ENCODE measurements at regions not wholly inside any gene's neighbourhood (a gene's known extent, or its start where the extent isn't known, plus 50 kb on each side); places are given as distances from the start of the nearest gene placed in this dataset.
"Not testable (repeated sequence)": the region's sequence is repeated elsewhere in the genome, so short reads cannot be mapped to it uniquely, and the experiment has no call there.

DNA sequence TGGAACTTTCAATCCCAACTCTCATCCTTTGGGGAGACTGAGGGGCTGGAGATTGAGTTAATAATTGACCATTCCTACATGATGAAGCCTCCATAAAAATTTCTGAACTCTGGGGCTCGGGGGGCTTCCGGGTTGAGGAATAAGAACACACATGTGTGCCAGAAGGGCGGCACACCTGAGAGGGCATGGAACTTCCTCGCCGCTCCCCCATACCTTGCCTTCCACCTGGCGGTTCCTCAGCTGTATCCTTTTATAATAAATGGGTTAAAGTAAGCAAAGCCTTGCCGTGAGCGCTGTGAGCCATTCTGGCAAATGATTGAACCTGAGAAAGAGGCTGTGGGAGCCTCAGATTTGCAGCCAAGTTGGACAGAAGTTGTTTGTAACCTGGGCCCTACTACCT is 164.8 kb downstream of the LY86 start:
- no peak overlapping the region for H2BK120ac ChIP-seq (ENCODE audit: low read depth, low read length)
- no peak overlapping the region for H3K4me3 ChIP-seq (ENCODE audit: low read length)
- H2BK5ac ChIP-seq (ENCODE audit: low read length) = no peak overlapping the region
- no peak overlapping the region for H3K27ac ChIP-seq (ENCODE audit: low read depth, low read length)
- no peak overlapping the region for H3K23ac ChIP-seq (ENCODE audit: low read length)
- H3K4ac ChIP-seq (ENCODE audit: low read depth, low read length) = no peak overlapping the region
- no peak overlapping the region for H2BK15ac ChIP-seq (replicated peaks; ENCODE audit: low read depth)
- no peaks in the 10 kb centered on the region for H3K27me3 ChIP-seq (ENCODE audit: insufficient read depth, low read length, poor library complexity)
- H3K79me2 ChIP-seq (ENCODE audit: control insufficient read depth, insufficient read depth, low read length) = no peaks in the 10 kb centered on the region
- H3K56ac ChIP-seq (ENCODE audit: low read length) = no peak overlapping the region
- H3K18ac ChIP-seq (ENCODE audit: low read length) = no peak overlapping the region
- DNase-seq = no peak
- no peak overlapping the region for H2AK5ac ChIP-seq (ENCODE audit: low read length)
- no peak overlapping the region for H3K4me2 ChIP-seq (ENCODE audit: low read length)
- no peaks in the 10 kb centered on the region for H3K36me3 ChIP-seq (ENCODE audit: control insufficient read depth, insufficient read depth, low read length)
- no peak overlapping the region for H3K9ac ChIP-seq (ENCODE audit: low read length)
- no peaks in the 10 kb centered on the region for H3K4me1 ChIP-seq (ENCODE audit: control insufficient read depth, low read depth, low read length)
- no peak overlapping the region for H4K5ac ChIP-seq (ENCODE audit: low read length)
- H4K8ac ChIP-seq (ENCODE audit: low read depth, low read length) = no peak overlapping the region
- no peaks in the 10 kb centered on the region for H3K79me1 ChIP-seq (ENCODE audit: low read length)
- no CpG with 5 or more reads among the region's 8 CpGs for WGBS (ENCODE audit: extremely low coverage, insufficient coverage, low lambda C conversion rate)

DNA sequence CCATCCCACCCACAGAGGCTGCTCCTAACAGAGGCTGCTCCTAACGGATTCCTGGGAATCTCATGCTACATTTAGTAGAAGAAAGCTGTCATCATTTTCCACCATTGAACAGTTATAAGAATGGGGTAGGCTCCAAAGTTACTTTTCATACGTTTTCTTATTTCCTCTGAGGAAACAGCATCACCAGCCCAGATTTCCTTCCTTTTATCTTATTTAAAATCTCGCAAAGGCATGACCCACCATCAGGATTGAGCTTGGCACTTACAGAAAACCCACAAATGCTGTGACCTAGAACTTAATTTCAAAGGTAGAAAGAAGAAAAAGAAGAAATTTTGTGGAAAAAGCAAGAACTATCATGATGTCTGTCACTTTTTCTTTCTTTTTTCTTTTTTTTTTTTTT is 168.0 kb downstream of the LY86 start:
- H3K79me1 ChIP-seq (ENCODE audit: low read length) = no peaks in the 10 kb centered on the region
- H3K27me3 ChIP-seq (ENCODE audit: insufficient read depth, low read length, poor library complexity) = no peaks in the 10 kb centered on the region
- WGBS (ENCODE audit: extremely low coverage, insufficient coverage, low lambda C conversion rate) = no CpG with 5 or more reads among the region's 3 CpGs
- H3K4ac ChIP-seq (ENCODE audit: low read depth, low read length) = no peak overlapping the region
- H2BK15ac ChIP-seq (replicated peaks; ENCODE audit: low read depth) = no peak overlapping the region
- H3K4me3 ChIP-seq (ENCODE audit: low read length) = no peak overlapping the region
- DNase-seq = no peak
- H2BK5ac ChIP-seq (ENCODE audit: low read length) = no peak overlapping the region
- no peaks in the 10 kb centered on the region for H3K4me1 ChIP-seq (ENCODE audit: control insufficient read depth, low read depth, low read length)
- no peaks in the 10 kb centered on the region for H3K36me3 ChIP-seq (ENCODE audit: control insufficient read depth, insufficient read depth, low read length)
- no peak overlapping the region for H3K56ac ChIP-seq (ENCODE audit: low read length)
- H3K4me2 ChIP-seq (ENCODE audit: low read length) = no peak overlapping the region
- no peak overlapping the region for H4K8ac ChIP-seq (ENCODE audit: low read depth, low read length)
- no peak overlapping the region for H3K27ac ChIP-seq (ENCODE audit: low read depth, low read length)
- H3K79me2 ChIP-seq (ENCODE audit: control insufficient read depth, insufficient read depth, low read length) = no peaks in the 10 kb centered on the region
- no peak overlapping the region for H2BK120ac ChIP-seq (ENCODE audit: low read depth, low read length)
- no peak overlapping the region for H2AK5ac ChIP-seq (ENCODE audit: low read length)
- no peak overlapping the region for H4K5ac ChIP-seq (ENCODE audit: low read length)
- no peak overlapping the region for H3K9ac ChIP-seq (ENCODE audit: low read length)
- H3K23ac ChIP-seq (ENCODE audit: low read length) = no peak overlapping the region
- H3K18ac ChIP-seq (ENCODE audit: low read length) = no peak overlapping the region

DNA sequence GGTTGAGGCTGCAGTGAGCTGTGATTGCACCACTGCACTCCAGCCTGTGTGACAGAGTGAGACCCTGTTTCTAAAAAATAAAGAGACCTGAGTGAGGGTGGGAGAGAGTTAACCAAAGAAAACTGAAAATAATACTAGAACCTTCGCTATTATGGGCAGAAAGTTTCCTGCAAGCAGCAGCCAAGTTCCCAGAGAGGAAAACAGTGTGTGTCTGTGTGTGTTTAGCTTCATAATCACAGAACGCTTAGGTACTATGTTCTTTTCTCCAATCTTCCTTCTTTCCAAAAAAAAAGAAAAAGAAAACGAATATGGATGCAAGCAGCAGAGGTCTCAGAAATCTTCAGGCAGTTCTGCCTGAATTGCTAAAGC is 170.0 kb downstream of the LY86 start:
- H4K8ac ChIP-seq (ENCODE audit: low read depth, low read length) = no peak overlapping the region
- no peak overlapping the region for H3K27ac ChIP-seq (ENCODE audit: low read depth, low read length)
- H2AK5ac ChIP-seq (ENCODE audit: low read length) = no peak overlapping the region
- no CpG with 5 or more reads among the region's 3 CpGs for WGBS (ENCODE audit: extremely low coverage, insufficient coverage, low lambda C conversion rate)
- no peak overlapping the region for H2BK120ac ChIP-seq (ENCODE audit: low read depth, low read length)
- no peak overlapping the region for H3K4ac ChIP-seq (ENCODE audit: low read depth, low read length)
- H3K36me3 ChIP-seq (ENCODE audit: control insufficient read depth, insufficient read depth, low read length) = no peaks in the 10 kb centered on the region
- H3K79me2 ChIP-seq (ENCODE audit: control insufficient read depth, insufficient read depth, low read length) = no peaks in the 10 kb centered on the region
- no peak overlapping the region for H3K18ac ChIP-seq (ENCODE audit: low read length)
- H3K9ac ChIP-seq (ENCODE audit: low read length) = no peak overlapping the region
- no peak overlapping the region for H3K23ac ChIP-seq (ENCODE audit: low read length)
- H2BK5ac ChIP-seq (ENCODE audit: low read length) = no peak overlapping the region
- H3K4me3 ChIP-seq (ENCODE audit: low read length) = no peak overlapping the region
- H3K4me1 ChIP-seq (ENCODE audit: control insufficient read depth, low read depth, low read length) = no peaks in the 10 kb centered on the region
- H3K27me3 ChIP-seq (ENCODE audit: insufficient read depth, low read length, poor library complexity) = no peaks in the 10 kb centered on the region
- no peak overlapping the region for H3K56ac ChIP-seq (ENCODE audit: low read length)
- DNase-seq = no peak
- no peak overlapping the region for H3K4me2 ChIP-seq (ENCODE audit: low read length)
- H2BK15ac ChIP-seq (replicated peaks; ENCODE audit: low read depth) = no peak overlapping the region
- H4K5ac ChIP-seq (ENCODE audit: low read length) = no peak overlapping the region
- H3K79me1 ChIP-seq (ENCODE audit: low read length) = no peaks in the 10 kb centered on the region

DNA sequence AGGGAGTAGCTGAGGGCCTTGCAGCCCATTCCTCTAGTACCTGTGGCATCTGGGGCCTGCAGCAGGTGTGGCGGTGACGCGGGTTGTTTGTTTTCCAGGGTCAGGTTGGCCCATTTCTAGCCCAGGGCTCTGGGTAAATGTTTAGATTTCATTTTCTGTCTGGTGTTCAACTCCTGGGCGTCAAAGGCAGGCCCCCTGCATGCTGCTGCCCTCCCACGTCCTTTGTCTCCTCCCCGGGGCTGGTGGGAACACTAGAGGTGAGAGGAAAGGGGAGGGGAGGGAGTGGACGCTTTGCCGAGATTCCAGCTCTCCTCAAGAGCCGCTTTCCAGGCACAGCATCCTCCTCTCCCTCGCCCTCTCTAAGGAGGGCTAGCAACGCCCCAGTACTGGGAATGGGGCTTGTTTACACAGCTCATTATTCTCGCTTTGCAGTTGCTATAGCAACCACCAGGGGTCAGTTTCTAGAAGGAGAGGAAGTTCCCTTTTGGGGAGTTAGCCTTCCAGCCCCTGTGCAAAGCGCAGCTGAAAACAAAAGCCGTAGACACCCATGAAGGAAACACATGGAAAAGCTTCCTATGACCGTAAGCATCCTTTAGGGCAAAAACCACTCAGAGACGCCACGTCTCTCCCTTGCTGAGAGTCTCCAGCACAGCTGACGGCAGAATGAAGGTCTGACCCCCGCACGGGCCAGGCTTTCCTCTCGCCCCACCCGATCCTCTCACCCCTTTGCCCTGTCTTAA is 170.6 kb downstream of the LY86 start:
- H4K5ac ChIP-seq (ENCODE audit: low read length) = no peak overlapping the region
- DNase-seq = peak; percentile 94

DNA sequence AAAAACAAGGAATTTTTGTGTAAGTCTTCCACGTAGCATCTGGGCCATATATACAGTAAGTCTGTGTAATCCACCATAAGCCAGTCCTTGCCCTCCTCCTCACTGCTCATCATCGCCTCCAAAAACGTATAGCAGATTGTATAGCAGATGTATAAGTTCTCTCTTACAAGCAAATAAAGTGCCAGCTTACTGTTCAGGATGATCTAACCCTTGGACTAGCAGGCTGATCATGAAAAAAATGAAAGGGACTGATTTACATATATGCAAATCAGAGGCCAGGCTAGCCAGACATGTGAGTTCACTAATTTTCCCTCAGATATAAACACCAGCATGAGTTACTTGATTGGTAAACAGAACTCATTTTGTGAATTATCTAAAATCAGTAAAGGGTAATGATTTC is 171.5 kb downstream of the LY86 start:
- Histone ChIP-seq H3K18ac (ENCODE audit: low read length) (no peak overlapping the region), H3K27ac (ENCODE audit: low read depth, low read length) (no peak overlapping the region), H3K4me3 (ENCODE audit: low read length) (no peak overlapping the region), H2BK5ac (ENCODE audit: low read length) (no peak overlapping the region), H3K56ac (ENCODE audit: low read length) (no peak overlapping the region), H3K23ac (ENCODE audit: low read length) (no peak overlapping the region), H3K36me3 (ENCODE audit: control insufficient read depth, insufficient read depth, low read length) (no peaks in the 10 kb centered on the region), H3K79me2 (ENCODE audit: control insufficient read depth, insufficient read depth, low read length) (no peaks in the 10 kb centered on the region), H4K8ac (ENCODE audit: low read depth, low read length) (no peak overlapping the region), H4K5ac (ENCODE audit: low read length) (no peak overlapping the region), H2BK120ac (ENCODE audit: low read depth, low read length) (no peak overlapping the region), H3K9ac (ENCODE audit: low read length) (no peak overlapping the region), H3K4ac (ENCODE audit: low read depth, low read length) (no peak overlapping the region), H3K4me2 (ENCODE audit: low read length) (no peak overlapping the region), H2AK5ac (ENCODE audit: low read length) (no peak overlapping the region), H3K79me1 (ENCODE audit: low read length) (no peaks in the 10 kb centered on the region), H3K27me3 (ENCODE audit: insufficient read depth, low read length, poor library complexity) (no peaks in the 10 kb centered on the region), H3K4me1 (ENCODE audit: control insufficient read depth, low read depth, low read length) (no peaks in the 10 kb centered on the region), H2BK15ac (replicated peaks; ENCODE audit: low read depth) (no peak overlapping the region)
- WGBS (ENCODE audit: extremely low coverage, insufficient coverage, low lambda C conversion rate) = no CpG with 5 or more reads among the region's 3 CpGs
- no peak for DNase-seq

More for the DNA sequence above, 170.6 kb downstream of the LY86 start:
- peak overlapping the region; percentile 85 for H3K56ac ChIP-seq (ENCODE audit: low read length)
- H3K79me1 ChIP-seq (ENCODE audit: low read length) = no peaks in the 10 kb centered on the region
- peak overlapping the region; percentile 44 for H3K9ac ChIP-seq (ENCODE audit: low read length)
- H2AK5ac ChIP-seq (ENCODE audit: low read length) = no peak overlapping the region
- H3K79me2 ChIP-seq (ENCODE audit: control insufficient read depth, insufficient read depth, low read length) = no peaks in the 10 kb centered on the region
- H2BK120ac ChIP-seq (ENCODE audit: low read depth, low read length) = no peak overlapping the region
- H3K27me3 ChIP-seq (ENCODE audit: insufficient read depth, low read length, poor library complexity) = no peaks in the 10 kb centered on the region
- no peaks in the 10 kb centered on the region for H3K36me3 ChIP-seq (ENCODE audit: control insufficient read depth, insufficient read depth, low read length)
- no CpG with 5 or more reads among the region's 22 CpGs for WGBS (ENCODE audit: extremely low coverage, insufficient coverage, low lambda C conversion rate)
- H2BK15ac ChIP-seq (replicated peaks; ENCODE audit: low read depth) = no peak overlapping the region
- no peaks in the 10 kb centered on the region for H3K4me1 ChIP-seq (ENCODE audit: control insufficient read depth, low read depth, low read length)
- no peak overlapping the region for H3K4ac ChIP-seq (ENCODE audit: low read depth, low read length)
- no peak overlapping the region for H4K8ac ChIP-seq (ENCODE audit: low read depth, low read length)
- no peak overlapping the region for H3K4me3 ChIP-seq (ENCODE audit: low read length)
- H2BK5ac ChIP-seq (ENCODE audit: low read length) = no peak overlapping the region
- H3K23ac ChIP-seq (ENCODE audit: low read length) = no peak overlapping the region
- no peak overlapping the region for H3K18ac ChIP-seq (ENCODE audit: low read length)
- H3K4me2 ChIP-seq (ENCODE audit: low read length) = peak overlapping the region; percentile 56
- H3K27ac ChIP-seq (ENCODE audit: low read depth, low read length) = no peak overlapping the region

DNA sequence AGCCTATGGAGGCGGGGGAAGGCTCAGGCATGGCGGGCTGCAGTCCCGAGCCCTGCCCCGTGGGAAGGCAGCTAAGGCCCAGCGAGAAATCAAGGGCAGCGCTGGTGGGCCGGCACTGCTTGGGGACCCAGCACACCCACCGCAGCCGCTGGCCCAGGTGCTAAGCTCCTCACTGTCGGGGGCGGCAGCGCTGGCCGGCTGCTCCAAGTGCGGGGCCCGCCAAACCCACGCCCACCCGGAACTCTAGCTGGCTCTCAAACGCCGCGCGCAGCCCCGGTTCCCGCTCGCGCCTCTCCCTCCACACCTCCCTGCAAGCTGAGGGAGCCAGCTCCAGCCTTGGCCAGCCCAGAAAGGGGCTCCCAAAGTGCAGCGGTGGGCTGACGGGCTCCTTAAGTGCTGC is 174.0 kb downstream of the LY86 start:
- H3K36me3 ChIP-seq (ENCODE audit: control insufficient read depth, insufficient read depth, low read length); DNase-seq; H3K27ac ChIP-seq (ENCODE audit: low read depth, low read length); H3K4ac ChIP-seq (ENCODE audit: low read depth, low read length); H3K79me2 ChIP-seq (ENCODE audit: control insufficient read depth, insufficient read depth, low read length); H2AK5ac ChIP-seq (ENCODE audit: low read length); H3K9ac ChIP-seq (ENCODE audit: low read length); H3K79me1 ChIP-seq (ENCODE audit: low read length); H3K4me1 ChIP-seq (ENCODE audit: control insufficient read depth, low read depth, low read length); H3K27me3 ChIP-seq (ENCODE audit: insufficient read depth, low read length, poor library complexity); H4K5ac ChIP-seq (ENCODE audit: low read length); H3K4me3 ChIP-seq (ENCODE audit: low read length); H3K56ac ChIP-seq (ENCODE audit: low read length); H2BK5ac ChIP-seq (ENCODE audit: low read length); H3K4me2 ChIP-seq (ENCODE audit: low read length); H2BK15ac ChIP-seq (replicated peaks; ENCODE audit: low read depth); H4K8ac ChIP-seq (ENCODE audit: low read depth, low read length); H3K23ac ChIP-seq (ENCODE audit: low read length); H2BK120ac ChIP-seq (ENCODE audit: low read depth, low read length); H3K18ac ChIP-seq (ENCODE audit: low read length): not testable (repeated sequence)
- WGBS (ENCODE audit: extremely low coverage, insufficient coverage, low lambda C conversion rate) = no CpG with 5 or more reads among the region's 27 CpGs

Measured in mesendoderm (in vitro differentiated cells).